GM23338 (cell line): ENCODE measurements at regions not wholly inside any gene's neighbourhood (a gene's known extent, or its start where the extent isn't known, plus 50 kb on each side); places are given as distances from the start of the nearest gene placed in this dataset.
A peak's percentile ranks its signal among the peaks of the same experiment; 100 is the strongest.

Source experiments
- ATAC-seq: fragments of 200-7000 bp; cut with Tn5 transposase; 3 replicates; pipeline ENCODE4 v1.9.1; 2020
- DNase-seq: peaks from one replicate; pipeline ENCODE4 v3.0.0-alpha.2; 2015; ENCODE audit warnings: low spot score
- H2AFZ ChIP-seq: fragments of 200-600 bp; sonication (generic); 2 replicates; pipeline ENCODE4 v1.8.0; 2016; ENCODE audit warnings: antibody characterized with exemption, mild to moderate bottlenecking, moderate library complexity
- H3F3A ChIP-seq: fragments of 200-600 bp; sonication (generic); replicated peaks from 2 replicates; pipeline ENCODE4 v1.8.0; 2017; ENCODE audit warnings: antibody characterized with exemption, mixed run types, low read depth
- H3K27ac ChIP-seq: fragments of 200-600 bp; sonication (generic); 2 replicates; pipeline ENCODE4 v1.6.1; 2016; ENCODE audit warnings: low read depth
- H3K27me3 ChIP-seq: fragments of 200-600 bp; sonication (generic); 2 replicates; pipeline ENCODE4 v1.8.0; 2016; ENCODE audit warnings: mild to moderate bottlenecking, mixed run types, moderate library complexity; ENCODE audit not compliant: insufficient read depth
- H3K36me3 ChIP-seq: fragments of 200-600 bp; sonication (generic); 2 replicates; pipeline ENCODE4 v1.8.0; 2016; ENCODE audit warnings: mild to moderate bottlenecking; ENCODE audit not compliant: insufficient read depth
- H3K4me1 ChIP-seq: fragments of 200-600 bp; sonication (generic); 2 replicates; pipeline ENCODE4 v1.8.0; 2016; ENCODE audit warnings: mild to moderate bottlenecking, moderate library complexity; ENCODE audit not compliant: insufficient read depth
- H3K4me2 ChIP-seq: fragments of 200-600 bp; sonication (generic); 2 replicates; pipeline ENCODE4 v1.7.1; 2017; ENCODE audit warnings: mixed run types
- H3K4me3 ChIP-seq: fragments of 200-600 bp; sonication (generic); 2 replicates; pipeline ENCODE4 v1.6.1; 2016; ENCODE audit warnings: mixed run types
- H3K79me2 ChIP-seq: fragments of 200-600 bp; sonication (generic); replicated peaks from 2 replicates; pipeline ENCODE4 v1.8.0; 2017; ENCODE audit warnings: mild to moderate bottlenecking; ENCODE audit not compliant: insufficient read depth
- H3K9me2 ChIP-seq: fragments of 200-600 bp; sonication (generic); 2 replicates; pipeline ENCODE4 v1.8.0; 2017; ENCODE audit not compliant: insufficient read depth
- H4K20me1 ChIP-seq: fragments of 200-600 bp; sonication (generic); replicated peaks from 2 replicates; pipeline ENCODE4 v1.8.0; 2017; ENCODE audit warnings: mild to moderate bottlenecking; ENCODE audit not compliant: insufficient read depth
- H3K27ac Mint-ChIP-seq: 2 replicates; pipeline ENCODE4 v1.8.0; 2020; ENCODE audit warnings: inconsistent platforms, mild to moderate bottlenecking, moderate library complexity, mixed read lengths
- H3K27me3 Mint-ChIP-seq: 3 replicates; pipeline ENCODE4 v1.8.0; 2022; ENCODE audit warnings: low read depth, mild to moderate bottlenecking, moderate library complexity, mixed read lengths, inconsistent platforms; ENCODE audit not compliant: insufficient read depth, poor library complexity
- H3K36me3 Mint-ChIP-seq: 3 replicates; pipeline ENCODE4 v1.8.0; 2021; ENCODE audit warnings: low read depth, mild to moderate bottlenecking, inconsistent platforms, moderate library complexity, mixed read lengths
- H3K4me1 Mint-ChIP-seq: 3 replicates; pipeline ENCODE4 v1.8.0; 2020; ENCODE audit warnings: mild to moderate bottlenecking, inconsistent platforms, mixed read lengths
- H3K4me3 Mint-ChIP-seq: 3 replicates; pipeline ENCODE4 v1.8.0; 2021; ENCODE audit warnings: moderate library complexity, mild to moderate bottlenecking, inconsistent platforms, mixed read lengths
- H3K9me3 Mint-ChIP-seq: 3 replicates; pipeline ENCODE4 v1.8.0; 2020; ENCODE audit warnings: moderate library complexity, mild to moderate bottlenecking, inconsistent platforms, mixed read lengths
- CREB1 ChIP-seq: fragments of 250-450 bp; sonication (Bioruptor Pico); IDR thresholded peaks from 2 replicates; pipeline ENCODE4 v1.5.0; 2020; ENCODE audit warnings: low read depth, mild to moderate bottlenecking, moderate library complexity
- EZH2 ChIP-seq: fragments of 200-600 bp; sonication (generic); IDR thresholded peaks from one replicate; pipeline ENCODE4 v1.8.0; 2017; ENCODE audit warnings: antibody characterized with exemption, mild to moderate bottlenecking, low read depth; ENCODE audit not compliant: unreplicated experiment
- JUNB ChIP-seq: IDR thresholded peaks from one replicate; pipeline ENCODE4 v1.6.1; 2016; ENCODE audit warnings: antibody characterized with exemption; ENCODE audit not compliant: unreplicated experiment
- STAT1 ChIP-seq: IDR thresholded peaks from one replicate; pipeline ENCODE4 v1.6.1; 2016; ENCODE audit warnings: antibody characterized with exemption; ENCODE audit not compliant: unreplicated experiment
- ZNF114 ChIP-seq: fragments of 250-450 bp; sonication (Bioruptor Pico); IDR thresholded peaks from 2 replicates; pipeline ENCODE4 v1.5.0; 2020; ENCODE audit warnings: mild to moderate bottlenecking, moderate library complexity
- ZNF331 ChIP-seq: fragments of 250-450 bp; sonication (Bioruptor Pico); IDR thresholded peaks from 2 replicates; pipeline ENCODE4 v1.5.0; 2020; ENCODE audit warnings: low read depth, mild to moderate bottlenecking, moderate library complexity
- TF ChIP-seq, protein P1 (sequence below), 2 experiments: fragments of 200-600 bp in 1 of 2; sonication (generic) in 1 of 2; conservative IDR thresholded peaks; 2 replicates each; pipeline versions ENCODE4 v1.5.1 to v1.6.1; 2016 to 2017; ENCODE audit warnings: antibody characterized with exemption in 2 of 2, low read depth in 2 of 2, mild to moderate bottlenecking in 2 of 2, moderate library complexity in 1 of 2

GRCh38 chrX:86935988-86936387, 581.6 kb upstream of the KLHL4 start:
- no peak overlapping the region for H3K27ac ChIP-seq
- Mint-ChIP-seq H3K36me3 (no peaks in the 10 kb centered on the region; the same call in 2 of the 3 replicates), H3K27ac (no peak overlapping the region), H3K4me1 (no peaks in the 10 kb centered on the region), H3K27me3 (no peaks in the 10 kb centered on the region), H3K9me3 (peaks cover 2% of the 10 kb centered on the region; the same call in 1 of the 3 replicates), H3K4me3 (no peak overlapping the region)
- no peaks in the 10 kb centered on the region for H3K79me2 ChIP-seq
- H3K36me3 ChIP-seq: no peaks in the 10 kb centered on the region
- ATAC-seq (no peak), DNase-seq (no peak)
- no peaks in the 10 kb centered on the region for H3F3A ChIP-seq
- H3K9me2 ChIP-seq: no peaks in the 10 kb centered on the region
- no peaks in the 10 kb centered on the region for H4K20me1 ChIP-seq
- TF ChIP-seq STAT1 (no peak), ZNF114 (no peak)
- H3K27me3 ChIP-seq: no peaks in the 10 kb centered on the region
- H3K4me3 ChIP-seq: no peak overlapping the region
- no peak overlapping the region for H2AFZ ChIP-seq
- no peak overlapping the region for H3K4me2 ChIP-seq
- no peaks in the 10 kb centered on the region for H3K4me1 ChIP-seq

DNA sequence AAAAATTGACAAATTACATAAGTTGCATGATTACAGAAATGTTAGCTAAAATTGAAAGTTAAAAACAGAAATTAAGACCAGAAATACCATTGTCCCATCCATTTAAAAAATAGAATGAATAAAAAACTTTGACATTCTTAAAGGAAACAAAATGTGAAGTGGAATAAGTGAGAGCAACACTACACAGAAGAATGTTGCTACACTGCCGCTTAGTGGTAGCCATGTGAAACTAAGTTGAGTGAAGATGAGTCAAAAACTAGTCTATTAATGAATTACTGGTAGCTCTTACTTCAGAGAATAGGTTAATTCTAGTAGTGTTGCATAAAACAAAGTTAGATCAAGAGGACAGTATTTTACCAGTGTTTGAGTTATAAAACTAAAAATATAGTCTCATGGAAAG, 571.0 kb upstream of the KLHL4 start:
- DNase-seq (peak; percentile 58), ATAC-seq (peak; percentile 43; the same call in 2 of the 3 replicates)
- H3K27ac ChIP-seq: no peak overlapping the region
- H3F3A ChIP-seq: no peaks in the 10 kb centered on the region
- no peaks in the 10 kb centered on the region for H3K79me2 ChIP-seq
- Mint-ChIP-seq H3K4me3 (no peak overlapping the region), H3K27me3 (no peaks in the 10 kb centered on the region), H3K27ac (no peak overlapping the region), H3K9me3 (no peaks in the 10 kb centered on the region), H3K36me3 (no peaks in the 10 kb centered on the region), H3K4me1 (peaks cover 15% of the 10 kb centered on the region; the same call in 2 of the 3 replicates)
- no peak overlapping the region for H3K4me3 ChIP-seq
- H4K20me1 ChIP-seq: no peaks in the 10 kb centered on the region
- no peaks in the 10 kb centered on the region for H3K9me2 ChIP-seq
- H3K27me3 ChIP-seq: no peaks in the 10 kb centered on the region
- peaks cover 3% of the 10 kb centered on the region; the same call in 1 of the 2 replicates for H3K4me1 ChIP-seq
- peak overlapping the region; percentile 51; the same call in 1 of the 2 replicates for H3K4me2 ChIP-seq
- TF ChIP-seq, protein P1, sequence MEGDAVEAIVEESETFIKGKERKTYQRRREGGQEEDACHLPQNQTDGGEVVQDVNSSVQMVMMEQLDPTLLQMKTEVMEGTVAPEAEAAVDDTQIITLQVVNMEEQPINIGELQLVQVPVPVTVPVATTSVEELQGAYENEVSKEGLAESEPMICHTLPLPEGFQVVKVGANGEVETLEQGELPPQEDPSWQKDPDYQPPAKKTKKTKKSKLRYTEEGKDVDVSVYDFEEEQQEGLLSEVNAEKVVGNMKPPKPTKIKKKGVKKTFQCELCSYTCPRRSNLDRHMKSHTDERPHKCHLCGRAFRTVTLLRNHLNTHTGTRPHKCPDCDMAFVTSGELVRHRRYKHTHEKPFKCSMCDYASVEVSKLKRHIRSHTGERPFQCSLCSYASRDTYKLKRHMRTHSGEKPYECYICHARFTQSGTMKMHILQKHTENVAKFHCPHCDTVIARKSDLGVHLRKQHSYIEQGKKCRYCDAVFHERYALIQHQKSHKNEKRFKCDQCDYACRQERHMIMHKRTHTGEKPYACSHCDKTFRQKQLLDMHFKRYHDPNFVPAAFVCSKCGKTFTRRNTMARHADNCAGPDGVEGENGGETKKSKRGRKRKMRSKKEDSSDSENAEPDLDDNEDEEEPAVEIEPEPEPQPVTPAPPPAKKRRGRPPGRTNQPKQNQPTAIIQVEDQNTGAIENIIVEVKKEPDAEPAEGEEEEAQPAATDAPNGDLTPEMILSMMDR (conservative IDR thresholded peaks at IDR 0.05; ENCODE audit: low read depth in 2 of 2): peak; percentile 69 to 70
- TF ChIP-seq ZNF331 (CRISPR knock-in tag): no peak
- no peak overlapping the region for H2AFZ ChIP-seq
- no peaks in the 10 kb centered on the region for H3K36me3 ChIP-seq

DNA sequence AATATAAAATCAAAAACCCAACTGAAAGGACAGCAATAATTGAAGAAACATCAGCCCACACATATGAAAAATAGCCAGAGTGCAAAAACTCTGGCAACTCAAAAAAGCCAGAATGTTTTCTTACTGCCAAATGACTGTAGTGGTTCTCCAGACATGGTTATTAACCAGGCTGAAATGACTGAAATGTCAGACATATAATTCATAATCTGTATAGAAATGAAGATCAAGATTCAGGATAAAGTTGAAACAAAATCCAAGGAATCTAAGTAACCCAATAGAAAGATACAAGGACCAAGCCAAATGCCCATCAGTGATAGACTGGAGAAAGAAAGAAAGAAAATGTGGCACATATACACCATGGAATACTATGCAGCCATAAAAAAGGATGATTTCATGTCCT, 553.3 kb upstream of the KLHL4 start:
- Histone ChIP-seq H3K79me2 (no peaks in the 10 kb centered on the region), H2AFZ (no peak overlapping the region), H3K4me1 (no peaks in the 10 kb centered on the region), H3K4me2 (no peak overlapping the region), H3K9me2 (no peaks in the 10 kb centered on the region), H3K27me3 (no peaks in the 10 kb centered on the region), H3F3A (no peaks in the 10 kb centered on the region), H3K4me3 (no peak overlapping the region), H4K20me1 (no peaks in the 10 kb centered on the region), H3K36me3 (no peaks in the 10 kb centered on the region), H3K27ac (no peak overlapping the region)
- H3K9me3 Mint-ChIP-seq: 0 out of 3 replicates have a peak, but pooled peaks cover 3% of the 10 kb centered on the region
- TF ChIP-seq, protein P1 (conservative IDR thresholded peaks at IDR 0.05; ENCODE audit: low read depth in 2 of 2): no peak
- TF ChIP-seq EZH2 (no peak), CREB1 (CRISPR knock-in tag) (no peak), JUNB (no peak)
- H3K36me3 Mint-ChIP-seq: no peaks in the 10 kb centered on the region; the same call in 1 of the 3 replicates
- DNase-seq (no peak), ATAC-seq (no peak)
- H3K27me3 Mint-ChIP-seq: peaks cover 2% of the 10 kb centered on the region
- no peaks in the 10 kb centered on the region for H3K4me1 Mint-ChIP-seq
- H3K27ac Mint-ChIP-seq: no peak overlapping the region
- H3K4me3 Mint-ChIP-seq: no peak overlapping the region
